GM12865 (cell line): ENCODE measurements at regions not wholly inside any gene's neighbourhood (a gene's known extent, or its start where the extent isn't known, plus 50 kb on each side); places are given as distances from the start of the nearest gene placed in this dataset.

Experiments used
- DNase-seq: peaks from one replicate; pipeline ENCODE4 v3.0.0; 2010; ENCODE audit warnings: low read depth
- H3K4me3 ChIP-seq: 2 replicates; pipeline ENCODE4 v1.5.1; 2011; ENCODE audit warnings: mild to moderate bottlenecking, low read depth, low read length, control low read depth
- CTCF ChIP-seq: IDR thresholded peaks from 2 replicates; pipeline ENCODE4 v1.5.1; 2011; ENCODE audit warnings: low read length, control low read depth, low read depth, inconsistent platforms; ENCODE audit not compliant: insufficient read depth; ENCODE audit errors: missing control alignments

- H3K4me3 ChIP-seq, result no peak overlapping the region
- no peak for TF ChIP-seq CTCF
- no peak for DNase-seq
Observed at GRCh38 chr17:77515227-77515626, 374.5 kb downstream of the SEC14L1 start.

GRCh38 chr17:77516902-77517301, 376.1 kb downstream of the SEC14L1 start:
- no peak overlapping the region for H3K4me3 ChIP-seq
- DNase-seq, result no peak
- TF ChIP-seq CTCF, result no peak

- TF ChIP-seq CTCF, result no peak
- DNase-seq, result no peak
- H3K4me3 ChIP-seq, result no peak overlapping the region
Observed at GRCh38 chr17:77521076-77521475, 380.3 kb downstream of the SEC14L1 start.

- no peak for DNase-seq
- no peak for TF ChIP-seq CTCF
- H3K4me3 ChIP-seq, result no peak overlapping the region
Observed at GRCh38 chr17:77523540-77523939, 382.8 kb downstream of the SEC14L1 start.

- H3K4me3 ChIP-seq, result no peak overlapping the region
- DNase-seq, result no peak
- TF ChIP-seq CTCF, result no peak
Observed at GRCh38 chr17:77526259-77526711, 385.5 kb downstream of the SEC14L1 start.

GRCh38 chr17:77526728-77527350, 386.1 kb downstream of the SEC14L1 start:
- H3K4me3 ChIP-seq, result no peak overlapping the region
- TF ChIP-seq CTCF, result no peak
- no peak for DNase-seq

GRCh38 chr17:77527409-77527808, 386.6 kb downstream of the SEC14L1 start:
- TF ChIP-seq CTCF, result no peak
- H3K4me3 ChIP-seq, result no peak overlapping the region
- no peak for DNase-seq
